ENCODE measurements at regions not wholly inside any gene's neighbourhood (a gene's known extent, or its start where the extent isn't known, plus 50 kb on each side); places are given as distances from the start of the nearest gene placed in this dataset.

- no peak for DNase-seq
- intact Hi-C loops (cut with micrococcal nuclease): no loop called here
- no peaks in the 10 kb centered on the region for H3K27me3 ChIP-seq (ENCODE audit: low read depth)
- H3K36me3 ChIP-seq: no peaks in the 10 kb centered on the region
- no peaks in the 10 kb centered on the region for H3K4me1 ChIP-seq
- H3K9me3 ChIP-seq (replicated peaks): no peaks in the 10 kb centered on the region
- no peak overlapping the region for H3K27ac ChIP-seq (replicated peaks)
- TF ChIP-seq CTCF (IDR thresholded peaks at IDR 0.05; ENCODE audit: borderline replicate concordance): no peak
- no peak overlapping the region for H3K4me3 ChIP-seq
Measured at GRCh38 chr1:79785964-79786363, 779.4 kb upstream of the ADGRL4 start.

GRCh38 chr1:79785561-79785960, 779.0 kb upstream of the ADGRL4 start:
- no peaks in the 10 kb centered on the region for H3K36me3 ChIP-seq
- no peaks in the 10 kb centered on the region for H3K9me3 ChIP-seq (replicated peaks)
- intact Hi-C loops (cut with micrococcal nuclease): no loop called here
- no peak for TF ChIP-seq CTCF (IDR thresholded peaks at IDR 0.05; ENCODE audit: borderline replicate concordance)
- DNase-seq: no peak
- H3K27me3 ChIP-seq (ENCODE audit: low read depth): no peaks in the 10 kb centered on the region
- no peak overlapping the region for H3K27ac ChIP-seq (replicated peaks)
- no peaks in the 10 kb centered on the region for H3K4me1 ChIP-seq
- no peak overlapping the region for H3K4me3 ChIP-seq

GRCh38 chr1:79781261-79781660, 774.7 kb upstream of the ADGRL4 start:
- no peaks in the 10 kb centered on the region for H3K36me3 ChIP-seq
- no peak overlapping the region for H3K4me3 ChIP-seq
- intact Hi-C loops (cut with micrococcal nuclease): no loop called here
- no peaks in the 10 kb centered on the region for H3K9me3 ChIP-seq (replicated peaks)
- TF ChIP-seq CTCF (IDR thresholded peaks at IDR 0.05; ENCODE audit: borderline replicate concordance): no peak
- DNase-seq: no peak
- no peaks in the 10 kb centered on the region for H3K27me3 ChIP-seq (ENCODE audit: low read depth)
- H3K4me1 ChIP-seq: no peaks in the 10 kb centered on the region
- no peak overlapping the region for H3K27ac ChIP-seq (replicated peaks)

- DNase-seq: no peak
- intact Hi-C loops (cut with micrococcal nuclease): no loop called here
- no peak overlapping the region for H3K4me3 ChIP-seq
- no peaks in the 10 kb centered on the region for H3K36me3 ChIP-seq
- no peaks in the 10 kb centered on the region for H3K9me3 ChIP-seq (replicated peaks)
- TF ChIP-seq CTCF (IDR thresholded peaks at IDR 0.05; ENCODE audit: borderline replicate concordance): no peak
- no peak overlapping the region for H3K27ac ChIP-seq (replicated peaks)
- H3K4me1 ChIP-seq: no peaks in the 10 kb centered on the region
- H3K27me3 ChIP-seq (ENCODE audit: low read depth): no peaks in the 10 kb centered on the region
Measured at GRCh38 chr1:79777481-79778219, 771.1 kb upstream of the ADGRL4 start.

- Histone ChIP-seq H3K4me3 (no peak overlapping the region), H3K27me3 (ENCODE audit: low read depth) (no peaks in the 10 kb centered on the region), H3K27ac (replicated peaks) (no peak overlapping the region), H3K9me3 (replicated peaks) (no peaks in the 10 kb centered on the region), H3K4me1 (no peaks in the 10 kb centered on the region), H3K36me3 (no peaks in the 10 kb centered on the region)
- no peak for TF ChIP-seq CTCF (IDR thresholded peaks at IDR 0.05; ENCODE audit: borderline replicate concordance)
- no peak for DNase-seq
- intact Hi-C loops (cut with micrococcal nuclease): no loop called here
Measured at GRCh38 chr1:79775402-79775801, 768.9 kb upstream of the ADGRL4 start.
